Activated naive CD4-positive, alpha-beta T cell treated with anti-CD3 and anti-CD28 coated beads, Interleukin-2, amount 50 U/mL, for 24 hours (primary cell): ENCODE measurements at regions not wholly inside any gene's neighbourhood (a gene's known extent, or its start where the extent isn't known, plus 50 kb on each side); places are given as distances from the start of the nearest gene placed in this dataset.

Experiments used
- H3K27ac Mint-ChIP-seq: one replicate; pipeline ENCODE4 v1.8.0; 2021; ENCODE audit warnings: mild to moderate bottlenecking, mixed read lengths
- H3K27me3 Mint-ChIP-seq: one replicate; pipeline ENCODE4 v1.8.0; 2021; ENCODE audit warnings: mixed read lengths
- H3K36me3 Mint-ChIP-seq: one replicate; pipeline ENCODE4 v1.8.0; 2021; ENCODE audit warnings: mixed read lengths
- H3K4me1 Mint-ChIP-seq: one replicate; pipeline ENCODE4 v1.8.0; 2021; ENCODE audit warnings: mixed read lengths
- H3K4me3 Mint-ChIP-seq: one replicate; pipeline ENCODE4 v1.8.0; 2021; ENCODE audit warnings: mild to moderate bottlenecking, mixed read lengths
- H3K9me3 Mint-ChIP-seq: one replicate; pipeline ENCODE4 v1.8.0; 2021; ENCODE audit warnings: mixed read lengths

GRCh38 chr6:22091424-22091948, 205.3 kb downstream of the PRL start:
- no peaks in the 10 kb centered on the region for H3K9me3 Mint-ChIP-seq
- H3K4me1 Mint-ChIP-seq = no peaks in the 10 kb centered on the region
- H3K27ac Mint-ChIP-seq = no peak overlapping the region
- no peaks in the 10 kb centered on the region for H3K36me3 Mint-ChIP-seq
- no peaks in the 10 kb centered on the region for H3K27me3 Mint-ChIP-seq
- no peak overlapping the region for H3K4me3 Mint-ChIP-seq

- H3K36me3 Mint-ChIP-seq = no peaks in the 10 kb centered on the region
- H3K4me1 Mint-ChIP-seq = no peaks in the 10 kb centered on the region
- H3K4me3 Mint-ChIP-seq = no peak overlapping the region
- no peaks in the 10 kb centered on the region for H3K27me3 Mint-ChIP-seq
- H3K27ac Mint-ChIP-seq = no peak overlapping the region
- no peaks in the 10 kb centered on the region for H3K9me3 Mint-ChIP-seq
Observed at GRCh38 chr6:22095836-22096235, 201.0 kb downstream of the PRL start.

- Mint-ChIP-seq H3K27me3 (no peaks in the 10 kb centered on the region), H3K27ac (no peak overlapping the region), H3K36me3 (no peaks in the 10 kb centered on the region), H3K4me3 (no peak overlapping the region), H3K9me3 (no peaks in the 10 kb centered on the region), H3K4me1 (no peaks in the 10 kb centered on the region)
Observed at GRCh38 chr6:22098601-22099031, 198.2 kb downstream of the PRL start.

- Mint-ChIP-seq H3K27ac (no peak overlapping the region), H3K9me3 (no peaks in the 10 kb centered on the region), H3K27me3 (peaks cover 1% of the 10 kb centered on the region), H3K4me3 (no peak overlapping the region), H3K4me1 (no peaks in the 10 kb centered on the region), H3K36me3 (no peaks in the 10 kb centered on the region)
Observed at GRCh38 chr6:22099231-22099630, 197.6 kb downstream of the PRL start.

- Mint-ChIP-seq H3K4me1 (no peaks in the 10 kb centered on the region), H3K9me3 (no peaks in the 10 kb centered on the region), H3K36me3 (no peaks in the 10 kb centered on the region), H3K27ac (no peak overlapping the region), H3K27me3 (peaks cover 1% of the 10 kb centered on the region), H3K4me3 (no peak overlapping the region)
Observed at GRCh38 chr6:22099923-22100322, 196.9 kb downstream of the PRL start.

- H3K9me3 Mint-ChIP-seq = no peaks in the 10 kb centered on the region
- H3K36me3 Mint-ChIP-seq = no peaks in the 10 kb centered on the region
- H3K27ac Mint-ChIP-seq = no peak overlapping the region
- H3K27me3 Mint-ChIP-seq = peaks cover 1% of the 10 kb centered on the region
- H3K4me3 Mint-ChIP-seq = no peak overlapping the region
- H3K4me1 Mint-ChIP-seq = no peaks in the 10 kb centered on the region
Observed at GRCh38 chr6:22101163-22101562, 195.7 kb downstream of the PRL start.

GRCh38 chr6:22102671-22103070, 194.2 kb downstream of the PRL start:
- Mint-ChIP-seq H3K9me3 (no peaks in the 10 kb centered on the region), H3K36me3 (no peaks in the 10 kb centered on the region), H3K27ac (no peak overlapping the region), H3K4me1 (no peaks in the 10 kb centered on the region), H3K4me3 (no peak overlapping the region), H3K27me3 (peaks cover 1% of the 10 kb centered on the region)

GRCh38 chr6:22106451-22106850, 190.4 kb downstream of the PRL start:
- no peak overlapping the region for H3K4me3 Mint-ChIP-seq
- no peaks in the 10 kb centered on the region for H3K4me1 Mint-ChIP-seq
- no peak overlapping the region for H3K27ac Mint-ChIP-seq
- H3K27me3 Mint-ChIP-seq = peaks cover 3% of the 10 kb centered on the region
- H3K9me3 Mint-ChIP-seq = no peaks in the 10 kb centered on the region
- no peaks in the 10 kb centered on the region for H3K36me3 Mint-ChIP-seq

GRCh38 chr6:22106961-22107360, 189.9 kb downstream of the PRL start:
- H3K36me3 Mint-ChIP-seq = no peaks in the 10 kb centered on the region
- no peak overlapping the region for H3K4me3 Mint-ChIP-seq
- peaks cover 3% of the 10 kb centered on the region for H3K27me3 Mint-ChIP-seq

GRCh38 chr6:22108199-22108598, 188.6 kb downstream of the PRL start:
- Mint-ChIP-seq H3K4me3 (no peak overlapping the region), H3K27me3 (peaks cover 3% of the 10 kb centered on the region), H3K4me1 (no peaks in the 10 kb centered on the region), H3K9me3 (no peaks in the 10 kb centered on the region), H3K27ac (no peak overlapping the region), H3K36me3 (no peaks in the 10 kb centered on the region)

More at GRCh38 chr6:22106961-22107360, 189.9 kb downstream of the PRL start:
- no peak overlapping the region for H3K27ac Mint-ChIP-seq
- H3K9me3 Mint-ChIP-seq = no peaks in the 10 kb centered on the region
- H3K4me1 Mint-ChIP-seq = no peaks in the 10 kb centered on the region

- H3K27ac Mint-ChIP-seq = no peak overlapping the region
- no peaks in the 10 kb centered on the region for H3K36me3 Mint-ChIP-seq
- H3K9me3 Mint-ChIP-seq = no peaks in the 10 kb centered on the region
- H3K27me3 Mint-ChIP-seq = peaks cover 2% of the 10 kb centered on the region
- H3K4me3 Mint-ChIP-seq = no peak overlapping the region
- H3K4me1 Mint-ChIP-seq = no peaks in the 10 kb centered on the region
Observed at GRCh38 chr6:22110061-22110460, 186.8 kb downstream of the PRL start.

- Mint-ChIP-seq H3K27ac (no peak overlapping the region), H3K9me3 (no peaks in the 10 kb centered on the region), H3K4me3 (no peak overlapping the region), H3K4me1 (no peaks in the 10 kb centered on the region), H3K27me3 (peaks cover 2% of the 10 kb centered on the region), H3K36me3 (no peaks in the 10 kb centered on the region)
Observed at GRCh38 chr6:22112461-22112860, 184.4 kb downstream of the PRL start.

- H3K9me3 Mint-ChIP-seq = no peaks in the 10 kb centered on the region
- no peaks in the 10 kb centered on the region for H3K36me3 Mint-ChIP-seq
Observed at GRCh38 chr6:22113026-22113766, 183.6 kb downstream of the PRL start.

GRCh38 chr6:22115559-22115958, 181.3 kb downstream of the PRL start:
- no peaks in the 10 kb centered on the region for H3K4me1 Mint-ChIP-seq
- H3K36me3 Mint-ChIP-seq = no peaks in the 10 kb centered on the region
- H3K4me3 Mint-ChIP-seq = no peak overlapping the region
- H3K9me3 Mint-ChIP-seq = no peaks in the 10 kb centered on the region
- no peak overlapping the region for H3K27ac Mint-ChIP-seq
- H3K27me3 Mint-ChIP-seq = peaks cover 1% of the 10 kb centered on the region

More at GRCh38 chr6:22113026-22113766, 183.6 kb downstream of the PRL start:
- Mint-ChIP-seq H3K27ac (no peak overlapping the region), H3K4me1 (no peaks in the 10 kb centered on the region), H3K27me3 (peaks cover 2% of the 10 kb centered on the region), H3K4me3 (no peak overlapping the region)

- H3K27ac Mint-ChIP-seq = no peak overlapping the region
- no peak overlapping the region for H3K4me3 Mint-ChIP-seq
- no peaks in the 10 kb centered on the region for H3K36me3 Mint-ChIP-seq
- H3K27me3 Mint-ChIP-seq = peaks cover 1% of the 10 kb centered on the region
- H3K9me3 Mint-ChIP-seq = peaks cover 4% of the 10 kb centered on the region
- H3K4me1 Mint-ChIP-seq = no peaks in the 10 kb centered on the region
Observed at GRCh38 chr6:22117631-22118030, 179.2 kb downstream of the PRL start.

GRCh38 chr6:22119500-22119899, 177.3 kb downstream of the PRL start:
- no peaks in the 10 kb centered on the region for H3K4me1 Mint-ChIP-seq
- no peaks in the 10 kb centered on the region for H3K36me3 Mint-ChIP-seq
- no peak overlapping the region for H3K4me3 Mint-ChIP-seq
- no peak overlapping the region for H3K27ac Mint-ChIP-seq
- H3K27me3 Mint-ChIP-seq = peaks cover 1% of the 10 kb centered on the region
- peaks cover 4% of the 10 kb centered on the region for H3K9me3 Mint-ChIP-seq

GRCh38 chr6:22124756-22125155, 172.1 kb downstream of the PRL start:
- no peak overlapping the region for H3K27ac Mint-ChIP-seq
- H3K27me3 Mint-ChIP-seq = no peaks in the 10 kb centered on the region
- no peaks in the 10 kb centered on the region for H3K36me3 Mint-ChIP-seq
- H3K4me3 Mint-ChIP-seq = no peak overlapping the region
- H3K4me1 Mint-ChIP-seq = no peaks in the 10 kb centered on the region
- H3K9me3 Mint-ChIP-seq = peaks cover 16% of the 10 kb centered on the region
